22Rv1 (cell line): ENCODE measurements at regions not wholly inside any gene's neighbourhood (a gene's known extent, or its start where the extent isn't known, plus 50 kb on each side); places are given as distances from the start of the nearest gene placed in this dataset.

Experiments
- CTCF ChIP-seq: fragments of 450-650 bp; IDR thresholded peaks from 2 replicates; pipeline ENCODE4 v1.5.1; 2017; ENCODE audit warnings: mild to moderate bottlenecking
- ZFX ChIP-seq: fragments of 450-650 bp; IDR thresholded peaks from 2 replicates; pipeline ENCODE4 v1.6.1; 2017; ENCODE audit warnings: antibody characterized with exemption, borderline replicate concordance

DNA sequence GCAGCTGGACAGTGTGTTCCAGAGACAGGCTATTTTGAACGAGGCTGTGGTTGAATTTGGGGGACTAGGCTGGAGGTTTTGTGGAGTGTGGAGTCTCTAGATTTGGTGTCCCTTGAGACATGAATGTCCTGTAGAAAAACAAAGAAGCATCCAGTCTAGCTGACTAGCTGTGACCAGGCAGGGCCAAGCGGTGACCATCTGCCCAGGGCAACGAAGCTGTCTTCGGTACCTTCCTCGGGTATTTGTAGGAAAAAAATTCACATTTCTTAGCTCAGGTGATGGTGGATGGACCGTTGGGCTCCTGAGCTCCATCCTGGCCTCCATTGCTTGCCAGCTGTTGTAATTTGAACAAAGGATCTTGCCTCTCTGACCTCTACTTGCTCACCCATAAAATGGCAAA lies 557.3 kb downstream of the MIAT start:
- TF ChIP-seq CTCF (no peak), ZFX (no peak)
